Spinal cord (tissue), 9 donors: ENCODE measurements at regions not wholly inside any gene's neighbourhood (a gene's known extent, or its start where the extent isn't known, plus 50 kb on each side); places are given as distances from the start of the nearest gene placed in this dataset.
A peak's percentile ranks its signal among the peaks of the same experiment; 100 is the strongest.

ENCODE experiments used
- DNase-seq, 6 donors: peaks; one replicate each; pipeline versions ENCODE4 v3.0.0 to v3.0.0-alpha.2; 2013 to 2015; ENCODE audit warnings: low spot score in 6 of 6, low read depth in 4 of 6
- H3K27ac ChIP-seq: one replicate; pipeline ENCODE4 v1.5.1; 2013; ENCODE audit warnings: low read depth, low read length, control low read depth
- H3K27me3 ChIP-seq: one replicate; pipeline ENCODE4 v1.6.1; 2013; ENCODE audit warnings: low read length; ENCODE audit not compliant: control insufficient read depth, insufficient read depth
- H3K36me3 ChIP-seq: one replicate; pipeline ENCODE4 v1.6.1; 2013; ENCODE audit warnings: low read length; ENCODE audit not compliant: control insufficient read depth, insufficient read depth
- H3K4me1 ChIP-seq: one replicate; pipeline ENCODE4 v1.6.1; 2013; ENCODE audit warnings: low read length; ENCODE audit not compliant: control insufficient read depth, insufficient read depth
- H3K4me3 ChIP-seq: one replicate; pipeline ENCODE4 v1.5.1; 2013; ENCODE audit warnings: low read depth, low read length, control low read depth
- H3K9me3 ChIP-seq: one replicate; pipeline ENCODE4 v1.6.1; 2013; ENCODE audit warnings: low read length; ENCODE audit not compliant: control insufficient read depth, insufficient read depth
- WGBS: methylation state at CpG from one replicate; pipeline ENCODE4 v1.1.5; 2013; ENCODE audit warnings: missing lambda C conversion rate; ENCODE audit not compliant: insufficient coverage; 5-methylcytosine and 5-hydroxymethylcytosine counted together
- donor health status: healthy.

- Histone ChIP-seq H3K4me1 (no peaks in the 10 kb centered on the region), H3K36me3 (no peaks in the 10 kb centered on the region), H3K4me3 (no peak overlapping the region), H3K27me3 (no peaks in the 10 kb centered on the region), H3K27ac (no peak overlapping the region), H3K9me3 (no peaks in the 10 kb centered on the region)
- no CpG with 5 or more reads among the region's 1 CpG for WGBS
- DNase-seq = no peak
These were observed 267.3 kb upstream of the SYT10 start for GRCh38 chr12:33706927-33707326.

GRCh38 chr12:33708935-33709334 lies 269.3 kb upstream of the SYT10 start:
- 71% methylated on average over 1 of the region's 3 CpGs for WGBS
- Histone ChIP-seq H3K36me3 (no peaks in the 10 kb centered on the region), H3K9me3 (no peaks in the 10 kb centered on the region), H3K27me3 (no peaks in the 10 kb centered on the region), H3K4me3 (no peak overlapping the region), H3K27ac (no peak overlapping the region), H3K4me1 (no peaks in the 10 kb centered on the region)
- no peak for DNase-seq

- H3K4me1 ChIP-seq = no peaks in the 10 kb centered on the region
- no peaks in the 10 kb centered on the region for H3K9me3 ChIP-seq
- no peak for DNase-seq
- H3K27me3 ChIP-seq = no peaks in the 10 kb centered on the region
- 100% methylated on average over 1 of the region's 2 CpGs for whole genome bisulfite sequencing
- no peak overlapping the region for H3K4me3 ChIP-seq
- H3K27ac ChIP-seq = no peak overlapping the region
- no peaks in the 10 kb centered on the region for H3K36me3 ChIP-seq
These were observed 270.9 kb upstream of the SYT10 start for GRCh38 chr12:33710548-33710947.

GRCh38 chr12:33718631-33719030 lies 279.0 kb upstream of the SYT10 start:
- WGBS = no CpG with 5 or more reads among the region's 2 CpGs

GRCh38 chr12:33721561-33721960 lies 281.9 kb upstream of the SYT10 start:
- Histone ChIP-seq H3K9me3 (no peaks in the 10 kb centered on the region), H3K4me3 (no peak overlapping the region), H3K27me3 (no peaks in the 10 kb centered on the region), H3K27ac (no peak overlapping the region), H3K4me1 (no peaks in the 10 kb centered on the region), H3K36me3 (no peaks in the 10 kb centered on the region)
- no peak for DNase-seq
- 86% methylated on average over 2 of the region's 2 CpGs for WGBS

More at GRCh38 chr12:33718631-33719030, 279.0 kb upstream of the SYT10 start:
- Histone ChIP-seq H3K27me3 (no peaks in the 10 kb centered on the region), H3K4me3 (no peak overlapping the region), H3K4me1 (no peaks in the 10 kb centered on the region), H3K9me3 (no peaks in the 10 kb centered on the region), H3K27ac (no peak overlapping the region), H3K36me3 (no peaks in the 10 kb centered on the region)
- no peak for DNase-seq

GRCh38 chr12:33724867-33725266 lies 285.2 kb upstream of the SYT10 start:
- no peaks in the 10 kb centered on the region for H3K4me1 ChIP-seq
- H3K4me3 ChIP-seq = no peak overlapping the region
- no peaks in the 10 kb centered on the region for H3K9me3 ChIP-seq
- no CpG with 5 or more reads among the region's 4 CpGs for WGBS
- no peaks in the 10 kb centered on the region for H3K27me3 ChIP-seq
- DNase-seq = peak in 1 of 6 donors; percentile 33
- H3K36me3 ChIP-seq = no peaks in the 10 kb centered on the region
- no peak overlapping the region for H3K27ac ChIP-seq

- DNase-seq = no peak
- H3K36me3 ChIP-seq = no peaks in the 10 kb centered on the region
- whole genome bisulfite sequencing = no CpG with 5 or more reads among the region's 2 CpGs
- no peaks in the 10 kb centered on the region for H3K4me1 ChIP-seq
- H3K27ac ChIP-seq = no peak overlapping the region
- H3K9me3 ChIP-seq = no peaks in the 10 kb centered on the region
- H3K27me3 ChIP-seq = no peaks in the 10 kb centered on the region
- no peak overlapping the region for H3K4me3 ChIP-seq
These were observed 287.4 kb upstream of the ALG10 start for GRCh38 chr12:33734871-33735270.

GRCh38 chr12:33752854-33753253 lies 269.4 kb upstream of the ALG10 start:
- no peaks in the 10 kb centered on the region for H3K36me3 ChIP-seq
- H3K4me3 ChIP-seq = no peak overlapping the region
- no CpG with 5 or more reads among the region's 1 CpG for WGBS
- no peaks in the 10 kb centered on the region for H3K9me3 ChIP-seq
- no peak overlapping the region for H3K27ac ChIP-seq
- H3K4me1 ChIP-seq = no peaks in the 10 kb centered on the region
- H3K27me3 ChIP-seq = no peaks in the 10 kb centered on the region
- no peak for DNase-seq

- no peak for DNase-seq
- WGBS = 91% methylated on average over 3 of the region's 3 CpGs
- no peak overlapping the region for H3K27ac ChIP-seq
- no peak overlapping the region for H3K4me3 ChIP-seq
- H3K4me1 ChIP-seq = no peaks in the 10 kb centered on the region
- no peaks in the 10 kb centered on the region for H3K27me3 ChIP-seq
- no peaks in the 10 kb centered on the region for H3K9me3 ChIP-seq
- no peaks in the 10 kb centered on the region for H3K36me3 ChIP-seq
These were observed 264.6 kb upstream of the ALG10 start for GRCh38 chr12:33757701-33758100.

GRCh38 chr12:33759279-33759678 lies 263.0 kb upstream of the ALG10 start:
- DNase-seq = peak in 1 of 6 donors; percentile 6
- Histone ChIP-seq H3K27me3 (no peaks in the 10 kb centered on the region), H3K27ac (no peak overlapping the region), H3K36me3 (no peaks in the 10 kb centered on the region), H3K4me1 (no peaks in the 10 kb centered on the region), H3K4me3 (no peak overlapping the region), H3K9me3 (no peaks in the 10 kb centered on the region)
- WGBS = 86% methylated on average over 1 of the region's 2 CpGs
